HG02678 (cell line): ENCODE measurements at regions not wholly inside any gene's neighbourhood (a gene's known extent, or its start where the extent isn't known, plus 50 kb on each side); places are given as distances from the start of the nearest gene placed in this dataset.
"Not testable (repeated sequence)": the region's sequence is repeated elsewhere in the genome, so short reads cannot be mapped to it uniquely, and the experiment has no call there.

Experiments used
- ATAC-seq: cut with Tn5 transposase; IDR thresholded peaks from one replicate; pipeline ENCODE4 v1.9.1; 2021; ENCODE audit warnings: mild to moderate bottlenecking, moderate library complexity; ENCODE audit not compliant: unreplicated experiment

DNA sequence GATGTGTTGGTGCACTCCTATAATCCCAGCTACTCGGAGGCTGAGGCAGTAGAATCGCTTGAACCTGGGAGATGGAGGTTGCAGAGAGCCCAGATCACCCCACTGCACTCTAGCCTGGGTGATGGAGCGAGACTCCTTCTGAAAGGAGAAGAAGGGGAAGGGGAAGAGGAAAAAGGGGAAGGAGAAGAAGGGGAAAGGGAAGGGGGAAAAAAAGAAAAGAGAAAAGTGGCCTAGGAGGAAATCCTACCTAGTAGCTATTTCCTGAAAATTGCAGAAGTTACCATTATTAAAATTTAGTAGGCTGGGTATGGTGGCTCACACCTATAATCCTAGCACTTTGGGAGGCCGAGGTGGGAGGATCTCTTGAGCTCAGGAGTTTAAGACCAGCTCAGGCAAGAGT lies 67.4 kb downstream of the ARRDC3 start:
- ATAC-seq = no peak

GRCh38 chr5:91313757-91314673 lies 69.1 kb downstream of the ARRDC3 start:
- no peak for ATAC-seq

DNA sequence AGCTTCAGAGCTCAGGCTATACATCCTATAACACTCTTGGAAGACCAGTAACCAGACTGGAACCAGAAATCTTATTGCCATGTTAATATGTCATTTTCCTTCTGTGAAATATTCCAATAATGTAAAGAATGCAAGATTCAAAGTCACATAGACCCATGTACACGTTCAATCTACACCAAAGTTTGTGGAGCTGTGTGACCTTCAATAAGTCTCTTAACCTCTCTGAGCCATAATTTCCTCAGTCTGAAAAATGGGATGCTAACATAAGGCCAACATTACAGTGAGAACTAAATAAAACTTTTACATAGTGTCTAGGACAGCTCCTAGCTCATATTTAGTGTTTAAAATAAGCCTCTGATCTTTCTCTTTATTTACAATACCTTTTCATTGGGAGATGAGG lies 70.4 kb downstream of the ARRDC3 start:
- no peak for ATAC-seq

DNA sequence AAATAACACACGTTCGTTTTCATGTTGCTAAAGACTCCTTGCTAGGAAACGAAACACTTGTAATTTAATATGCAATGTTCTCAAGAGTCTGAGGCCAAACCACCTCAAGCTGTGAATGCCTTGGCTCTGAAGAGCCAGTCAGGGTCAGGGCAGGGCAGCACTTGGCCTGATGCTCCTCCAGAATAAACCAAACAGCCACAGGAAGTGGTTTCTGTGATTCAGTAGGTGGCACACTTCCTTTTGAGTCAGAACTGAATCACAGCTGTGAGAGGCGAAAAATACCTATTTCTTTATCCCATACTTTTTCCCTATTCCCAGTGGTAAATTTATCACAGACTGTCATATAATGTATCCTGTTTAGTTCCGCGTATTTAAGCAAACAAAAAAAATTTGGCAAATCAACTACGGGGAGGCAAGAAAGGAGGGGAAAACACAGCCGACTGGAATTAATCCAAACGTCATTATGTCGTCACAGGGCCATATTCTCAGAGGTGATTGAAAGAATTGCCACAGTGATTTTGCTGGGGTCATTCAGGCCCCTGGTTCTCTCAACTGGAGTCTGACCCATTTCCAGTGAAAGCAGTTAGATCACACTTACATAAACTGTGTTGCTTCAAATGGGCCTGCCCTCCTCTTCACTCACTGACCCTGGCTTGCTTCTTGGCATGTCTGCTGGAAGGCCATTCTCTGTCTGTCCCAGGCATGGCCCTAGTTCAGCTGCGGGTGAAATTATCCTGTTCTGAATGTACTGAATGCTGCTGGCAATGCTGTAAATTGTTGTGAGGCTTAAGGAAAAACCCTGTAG lies 71.2 kb downstream of the ARRDC3 start:
- ATAC-seq = peak; percentile 96

DNA sequence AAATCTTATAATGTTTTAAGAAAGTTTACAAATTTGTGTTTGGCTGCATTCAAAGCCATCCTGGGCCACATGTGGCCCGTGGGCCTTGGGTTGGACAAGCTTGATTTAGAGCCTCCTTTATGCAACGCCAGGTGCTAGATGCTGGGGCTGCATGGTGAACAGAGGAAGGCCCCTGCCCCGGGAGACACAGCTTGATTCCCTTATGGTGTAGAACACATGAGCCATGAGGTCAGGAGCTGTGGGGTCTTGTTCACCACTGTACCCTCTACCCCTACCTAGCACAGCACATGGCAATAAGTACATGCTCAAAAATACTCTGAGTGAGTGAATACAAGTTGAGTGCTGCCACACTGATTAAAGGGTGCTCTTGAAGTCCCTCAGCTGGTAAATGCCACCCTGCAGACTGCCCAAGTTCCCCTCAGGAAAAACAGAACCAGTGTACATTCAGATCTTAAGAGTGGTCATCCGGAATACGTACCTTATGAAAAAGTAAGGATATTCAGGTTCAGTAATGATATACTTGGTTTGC lies 71.9 kb downstream of the ARRDC3 start:
- ATAC-seq = peak; percentile 10

GRCh38 chr5:91308157-91308556 lies 75.0 kb downstream of the ARRDC3 start:
- not testable (repeated sequence) for ATAC-seq

GRCh38 chr5:91307048-91307447 lies 76.1 kb downstream of the ARRDC3 start:
- ATAC-seq = no peak

DNA sequence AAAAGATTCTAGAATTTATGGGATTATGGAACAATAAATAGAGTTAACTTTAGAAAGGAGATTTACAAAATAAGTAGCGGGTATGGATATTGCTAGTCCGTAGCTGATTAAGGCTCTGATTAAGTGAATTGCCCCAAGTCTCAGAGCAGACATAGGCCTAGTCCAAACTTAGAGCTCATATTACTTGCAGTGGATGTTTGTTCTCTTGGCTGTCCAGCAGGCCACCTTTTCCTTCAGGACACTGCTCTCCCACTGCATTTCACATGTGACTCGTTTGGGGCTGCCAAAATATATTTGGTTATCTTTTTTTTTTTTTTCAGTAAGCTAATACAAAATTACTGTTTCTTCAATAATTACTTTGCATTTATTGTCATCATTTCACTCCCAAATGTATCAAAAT lies 76.6 kb downstream of the ARRDC3 start:
- ATAC-seq = no peak

- ATAC-seq = no peak
Observed at GRCh38 chr5:91305640-91306039, 77.5 kb downstream of the ARRDC3 start.

DNA sequence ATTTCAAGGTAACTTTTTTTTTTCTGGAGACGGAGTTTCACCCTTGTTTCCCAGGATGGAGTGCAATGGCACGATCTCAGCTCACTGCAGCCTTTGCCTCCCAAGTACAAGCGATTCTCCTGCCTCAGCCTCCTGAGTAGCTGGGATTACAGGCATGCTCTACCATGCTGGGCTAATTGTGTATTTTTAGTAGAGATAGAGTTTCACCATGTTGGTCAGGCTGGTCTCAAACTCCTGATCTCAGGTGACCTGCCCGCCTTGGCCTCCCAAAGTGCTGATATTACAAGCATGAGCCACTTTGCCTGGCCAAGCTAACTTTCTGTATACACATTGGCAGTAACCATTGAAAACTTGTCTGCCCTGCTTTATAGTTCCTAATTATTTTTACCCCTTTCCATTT lies 79.1 kb downstream of the ARRDC3 start:
- not testable (repeated sequence) for ATAC-seq

- ATAC-seq = no peak
Observed at GRCh38 chr5:91302958-91303357, 80.2 kb downstream of the ARRDC3 start.

- no peak for ATAC-seq
Observed at GRCh38 chr5:91302305-91302704, 80.8 kb downstream of the ARRDC3 start.

GRCh38 chr5:91301106-91301846 lies 81.8 kb downstream of the ARRDC3 start:
- no peak for ATAC-seq

DNA sequence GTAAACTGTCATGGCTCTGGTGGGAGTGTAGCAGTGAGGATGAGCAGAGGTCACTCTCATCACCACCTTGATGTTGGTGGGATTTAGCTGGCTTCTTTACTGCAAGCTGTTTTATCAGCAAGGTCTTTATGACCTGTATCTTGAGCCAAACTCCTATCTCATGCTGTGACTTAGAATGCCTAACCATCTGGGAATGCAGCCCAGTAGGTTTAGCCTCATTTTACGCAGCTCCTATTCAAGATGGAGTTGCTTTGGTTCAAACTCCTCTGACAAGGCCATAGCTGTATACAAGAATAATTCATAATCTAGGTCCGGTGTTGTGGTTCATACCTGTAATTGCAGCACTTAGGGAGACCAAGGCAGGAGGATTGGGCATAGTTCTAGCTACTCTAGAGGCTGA lies 85.1 kb downstream of the ARRDC3 start:
- ATAC-seq = no peak

DNA sequence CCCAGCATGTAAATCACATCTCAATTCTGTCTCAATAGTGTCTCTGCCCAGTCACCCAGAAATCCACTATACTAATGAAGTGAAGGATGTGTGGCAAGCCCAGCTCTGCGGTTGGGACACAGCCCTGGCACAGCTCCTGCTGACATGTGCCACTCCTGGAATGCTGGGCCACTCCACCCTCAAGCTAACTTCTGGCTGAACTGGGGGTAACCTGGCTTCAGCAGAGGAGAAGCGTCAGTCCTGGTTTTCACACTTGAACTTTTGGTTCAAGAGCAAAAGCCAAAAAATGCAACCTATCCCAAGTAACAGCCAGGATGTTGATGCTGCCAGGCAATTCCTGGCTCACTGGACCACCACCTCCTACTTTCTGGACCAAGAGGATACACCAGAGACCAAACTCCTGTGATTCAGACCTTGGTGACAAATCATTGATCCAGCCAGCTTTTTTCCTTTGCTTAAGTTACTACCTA lies 86.4 kb downstream of the ARRDC3 start:
- no peak for ATAC-seq

GRCh38 chr5:91296102-91296501 lies 87.0 kb downstream of the ARRDC3 start:
- not testable (repeated sequence) for ATAC-seq

DNA sequence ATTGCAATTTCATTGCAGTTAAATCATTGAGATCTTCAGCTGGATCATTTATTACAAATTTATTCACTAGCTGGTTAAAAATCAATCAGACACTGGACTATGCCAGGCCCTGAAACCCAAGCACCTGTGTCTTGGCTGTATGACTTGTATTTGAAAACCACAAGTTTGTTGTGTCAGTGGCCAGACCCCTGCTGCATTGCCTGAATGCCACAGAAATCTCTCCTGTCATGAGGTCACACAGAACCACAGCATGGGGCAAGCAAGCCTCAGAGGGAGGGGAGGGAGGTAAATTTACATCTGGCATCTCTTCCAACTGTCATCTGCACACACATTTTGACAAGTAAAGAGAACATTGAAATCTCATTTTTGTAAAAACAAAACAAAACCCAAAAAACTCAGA lies 90.0 kb downstream of the ARRDC3 start:
- peak; percentile 98 for ATAC-seq

- ATAC-seq = no peak
Observed at GRCh38 chr5:91291628-91292569, 91.2 kb downstream of the ARRDC3 start.

DNA sequence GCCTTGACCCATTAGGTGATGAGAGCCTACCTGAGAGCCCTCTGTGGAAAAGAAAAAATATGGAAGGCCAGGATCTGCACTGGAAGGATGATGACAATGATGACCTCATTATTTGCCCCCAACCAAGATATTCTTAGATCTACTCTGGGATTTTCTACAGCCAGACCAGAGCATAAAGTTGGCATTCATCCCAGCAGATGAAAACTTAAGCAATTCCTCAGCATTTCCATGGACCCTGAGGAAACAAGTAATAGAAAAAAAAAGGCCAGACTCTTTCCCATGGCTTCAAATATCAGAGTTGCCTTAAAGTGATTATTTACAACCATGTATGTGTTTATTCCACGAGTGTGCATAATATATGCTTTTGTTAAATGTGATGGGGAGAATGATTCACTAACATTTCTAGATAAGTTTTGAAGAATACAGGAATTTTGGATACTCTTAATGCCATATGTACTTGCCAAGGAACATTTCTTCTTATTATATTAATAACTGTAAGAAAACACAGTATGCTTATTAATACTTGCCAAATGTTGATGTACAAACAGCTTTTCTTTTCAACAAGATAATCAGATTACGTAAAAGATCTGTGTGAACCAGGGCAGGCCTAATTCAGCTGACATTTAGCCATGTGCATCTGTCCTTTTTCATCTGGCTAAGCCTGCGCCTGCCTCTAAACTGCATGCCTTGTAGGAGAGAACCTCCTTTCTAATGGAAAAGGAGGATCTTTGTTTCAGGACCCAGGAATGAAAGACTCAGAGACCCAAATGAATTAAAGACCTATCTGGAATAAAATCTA lies 94.8 kb downstream of the ARRDC3 start:
- ATAC-seq = no peak
